MM.1S (cell line): ENCODE measurements at regions not wholly inside any gene's neighbourhood (a gene's known extent, or its start where the extent isn't known, plus 50 kb on each side); places are given as distances from the start of the nearest gene placed in this dataset.

Experiments
- EZH2 ChIP-seq: fragments of 300-600 bp; sonication (generic); optimal IDR thresholded peaks from 2 replicates; pipeline ENCODE3; 2017; ENCODE audit warnings: low read depth, mild to moderate bottlenecking, antibody characterized with exemption, low read length, mixed read lengths
- TF ChIP-seq, protein P1 (sequence below): fragments of 300-600 bp; sonication (generic); IDR thresholded peaks from 2 replicates; pipeline ENCODE4 v1.5.1; 2016; ENCODE audit warnings: antibody characterized with exemption, low read length, mixed read lengths

DNA sequence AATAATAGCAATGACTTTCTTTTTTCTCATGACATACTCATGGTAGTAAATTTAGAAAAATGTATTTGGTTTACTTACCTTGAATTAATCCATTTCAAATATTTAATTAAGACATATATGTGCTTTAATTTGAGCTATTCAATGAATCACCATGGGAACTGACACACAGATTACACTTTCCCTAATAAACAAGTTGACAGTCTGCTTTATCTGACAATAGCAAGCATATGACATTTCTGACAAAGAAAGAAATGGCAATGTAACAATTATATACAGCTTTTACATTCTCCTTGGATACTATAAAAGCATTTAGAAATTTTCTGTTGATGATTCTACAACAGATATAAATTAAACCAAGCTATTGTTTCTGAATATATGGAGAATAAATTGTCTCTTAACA, 382.5 kb downstream of the CYLC2 start:
- TF ChIP-seq, protein P1, sequence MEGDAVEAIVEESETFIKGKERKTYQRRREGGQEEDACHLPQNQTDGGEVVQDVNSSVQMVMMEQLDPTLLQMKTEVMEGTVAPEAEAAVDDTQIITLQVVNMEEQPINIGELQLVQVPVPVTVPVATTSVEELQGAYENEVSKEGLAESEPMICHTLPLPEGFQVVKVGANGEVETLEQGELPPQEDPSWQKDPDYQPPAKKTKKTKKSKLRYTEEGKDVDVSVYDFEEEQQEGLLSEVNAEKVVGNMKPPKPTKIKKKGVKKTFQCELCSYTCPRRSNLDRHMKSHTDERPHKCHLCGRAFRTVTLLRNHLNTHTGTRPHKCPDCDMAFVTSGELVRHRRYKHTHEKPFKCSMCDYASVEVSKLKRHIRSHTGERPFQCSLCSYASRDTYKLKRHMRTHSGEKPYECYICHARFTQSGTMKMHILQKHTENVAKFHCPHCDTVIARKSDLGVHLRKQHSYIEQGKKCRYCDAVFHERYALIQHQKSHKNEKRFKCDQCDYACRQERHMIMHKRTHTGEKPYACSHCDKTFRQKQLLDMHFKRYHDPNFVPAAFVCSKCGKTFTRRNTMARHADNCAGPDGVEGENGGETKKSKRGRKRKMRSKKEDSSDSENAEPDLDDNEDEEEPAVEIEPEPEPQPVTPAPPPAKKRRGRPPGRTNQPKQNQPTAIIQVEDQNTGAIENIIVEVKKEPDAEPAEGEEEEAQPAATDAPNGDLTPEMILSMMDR: no peak
- no peak for TF ChIP-seq EZH2
